GM12891 (cell line): ENCODE measurements at regions not wholly inside any gene's neighbourhood (a gene's known extent, or its start where the extent isn't known, plus 50 kb on each side); places are given as distances from the start of the nearest gene placed in this dataset.

Source experiments
- DNase-seq: peaks from one replicate; pipeline ENCODE4 v3.0.0; 2011; ENCODE audit warnings: low spot score; ENCODE audit not compliant: insufficient read length
- FAIRE-seq: peaks from 2 replicates; lab custom pipeline; 2011; peaks lifted over from hg19 to GRCh38; lab: Jason Lieb, UNC
- PAX5 ChIP-seq: IDR thresholded peaks from 2 replicates; pipeline ENCODE4 v1.6.1; 2011; ENCODE audit warnings: low read length, moderate library complexity, mild to moderate bottlenecking; ENCODE audit not compliant: insufficient read depth, severe bottlenecking
- POLR2A ChIP-seq: IDR thresholded peaks from 2 replicates; pipeline ENCODE4 v1.6.1; 2011; ENCODE audit warnings: low read depth, low read length, control low read depth
- POLR2AphosphoS5 ChIP-seq: IDR thresholded peaks from 2 replicates; pipeline ENCODE4 v1.6.1; 2011; ENCODE audit warnings: low read depth, low read length, control low read depth
- POU2F2 ChIP-seq: IDR thresholded peaks from 2 replicates; pipeline ENCODE4 v1.6.1; 2011; ENCODE audit warnings: low read depth, mild to moderate bottlenecking, control low read depth, low read length, moderate library complexity
- SPI1 ChIP-seq: IDR thresholded peaks from 2 replicates; pipeline ENCODE4 v1.6.1; 2011; ENCODE audit warnings: low read depth, low read length, control low read depth
- TAF1 ChIP-seq: IDR thresholded peaks from 2 replicates; pipeline ENCODE4 v1.6.1; 2011; ENCODE audit warnings: low read depth, low read length, control low read depth

GRCh38 chr10:85508159-85508558 is 858.4 kb downstream of the GRID1 start:
- FAIRE-seq (no peak), DNase-seq (no peak)
- TF ChIP-seq SPI1 (no peak), POU2F2 (no peak), PAX5 (no peak), POLR2A (no peak), POLR2AphosphoS5 (no peak), TAF1 (no peak)

GRCh38 chr10:85510682-85511081 is 855.9 kb downstream of the GRID1 start:
- FAIRE-seq (no peak), DNase-seq (no peak)
- TF ChIP-seq TAF1: no peak
- TF ChIP-seq PAX5: no peak
- no peak for TF ChIP-seq SPI1
- no peak for TF ChIP-seq POLR2AphosphoS5
- TF ChIP-seq POU2F2: no peak
- TF ChIP-seq POLR2A: no peak

GRCh38 chr10:85513436-85513835 is 853.2 kb downstream of the GRID1 start:
- DNase-seq (no peak), FAIRE-seq (no peak)
- TF ChIP-seq SPI1 (no peak), POLR2AphosphoS5 (no peak), TAF1 (no peak), POU2F2 (no peak), PAX5 (no peak), POLR2A (no peak)

- DNase-seq (no peak), FAIRE-seq (no peak)
- TF ChIP-seq PAX5 (no peak), POLR2A (no peak)
Measured at GRCh38 chr10:85515316-85515715, 851.3 kb downstream of the GRID1 start.

GRCh38 chr10:85524001-85524666 is 842.5 kb downstream of the GRID1 start:
- TF ChIP-seq POU2F2 (no peak), POLR2AphosphoS5 (no peak)
- FAIRE-seq: no peak
- DNase-seq: no peak

- TF ChIP-seq POU2F2 (no peak), TAF1 (no peak), POLR2A (no peak), SPI1 (no peak), POLR2AphosphoS5 (no peak), PAX5 (no peak)
- FAIRE-seq (no peak), DNase-seq (no peak)
Measured at GRCh38 chr10:85527616-85528317, 838.8 kb downstream of the GRID1 start.

- FAIRE-seq: no peak
- TF ChIP-seq POLR2AphosphoS5 (no peak), PAX5 (no peak), SPI1 (no peak), POLR2A (no peak), POU2F2 (no peak), TAF1 (no peak)
- no peak for DNase-seq
Measured at GRCh38 chr10:85528318-85528652, 838.3 kb downstream of the GRID1 start.

GRCh38 chr10:85531706-85532105 is 834.9 kb downstream of the GRID1 start:
- no peak for TF ChIP-seq POLR2A
- no peak for TF ChIP-seq POLR2AphosphoS5
- FAIRE-seq (no peak), DNase-seq (no peak)

- FAIRE-seq (no peak), DNase-seq (no peak)
- TF ChIP-seq POU2F2 (no peak), SPI1 (no peak), POLR2AphosphoS5 (no peak), PAX5 (no peak), POLR2A (no peak), TAF1 (no peak)
Measured at GRCh38 chr10:85532773-85533172, 833.8 kb downstream of the GRID1 start.

GRCh38 chr10:85535926-85536325 is 830.7 kb downstream of the GRID1 start:
- TF ChIP-seq SPI1 (no peak), POU2F2 (no peak), TAF1 (no peak), POLR2AphosphoS5 (no peak), PAX5 (no peak), POLR2A (no peak)
- DNase-seq (no peak), FAIRE-seq (no peak)

- DNase-seq (no peak), FAIRE-seq (no peak)
- TF ChIP-seq TAF1 (no peak), POLR2AphosphoS5 (no peak)
Measured at GRCh38 chr10:85537561-85537960, 829.0 kb downstream of the GRID1 start.
